Sigmoid colon (tissue), 6 donors: ENCODE measurements at regions not wholly inside any gene's neighbourhood (a gene's known extent, or its start where the extent isn't known, plus 50 kb on each side); places are given as distances from the start of the nearest gene placed in this dataset.

ENCODE experiments used
- DNase-seq: peaks from one replicate; pipeline ENCODE4 v3.0.0-alpha.2; 2019
- H3K27ac ChIP-seq, 4 donors: fragments of 200-600 bp; sonication (generic); one replicate each; pipeline ENCODE4 v1.5.1; 2016 to 2019; ENCODE audit warnings: mild to moderate bottlenecking in 1 of 4
- H3K27me3 ChIP-seq, 3 donors: fragments of 200-600 bp; sonication (generic); one replicate each; pipeline ENCODE4 v1.5.1; 2019; ENCODE audit warnings: mild to moderate bottlenecking in 1 of 3
- H3K36me3 ChIP-seq, 4 donors: fragments of 200-600 bp; sonication (generic); one replicate each; pipeline ENCODE4 v1.5.1; 2016 to 2019
- H3K4me1 ChIP-seq, 4 donors: fragments of 200-600 bp; sonication (generic); one replicate each; pipeline ENCODE4 v1.5.1; 2017 to 2019
- H3K4me3 ChIP-seq, 4 donors: fragments of 200-600 bp; sonication (generic); one replicate each; pipeline ENCODE4 v1.5.1; 2017 to 2019; ENCODE audit warnings: mild to moderate bottlenecking in 2 of 4, moderate library complexity in 1 of 4
- H3K9me3 ChIP-seq, 4 donors: fragments of 200-600 bp in 3 of 4; sonication (generic) in 3 of 4; one replicate each; pipeline versions ENCODE4 v1.5.1 to v1.6.1; 2013 to 2019
- CTCF ChIP-seq, 4 experiments: fragments of 450-650 bp in 3 of 4; fragments of 200-600 bp in 1 of 4; IDR thresholded peaks; one replicate each; pipeline ENCODE4 v1.5.1; 2016 to 2019; ENCODE audit warnings: antibody characterized with exemption in 4 of 4, mild to moderate bottlenecking in 3 of 4, moderate library complexity in 2 of 4
- EP300 ChIP-seq, 4 donors: sonication (generic); formaldehyde crosslinking; IDR thresholded peaks; one replicate each; pipeline ENCODE4 v1.6.1; 2017; ENCODE audit warnings: antibody characterized with exemption in 4 of 4
- POLR2A ChIP-seq, 2 donors: fragments of 450-650 bp; IDR thresholded peaks; one replicate each; pipeline ENCODE4 v1.6.1; 2016; ENCODE audit warnings: antibody characterized with exemption in 2 of 2, mild to moderate bottlenecking in 2 of 2, moderate library complexity in 2 of 2
- POLR2AphosphoS5 ChIP-seq, 4 donors: sonication (generic); formaldehyde crosslinking; IDR thresholded peaks; one replicate each; pipeline ENCODE4 v1.6.1; 2017; ENCODE audit warnings: antibody characterized with exemption in 4 of 4
- WGBS, 2 donors: extraction: QIAGEN DNeasy Blood & Tissue Kit; methylation state at CpG; one replicate each; pipeline ENCODE4 v1.1.7; 2013; 5-methylcytosine and 5-hydroxymethylcytosine counted together
- intact Hi-C: fragments of 100-400 bp; cut with DNase I; formaldehyde crosslinking; loops from one replicate; pipeline ENCODE4 v1.15.1; 2023
- donor health status: healthy with polysubstance abuse.
- donor health status: healthy.

- TF ChIP-seq EP300 (IDR thresholded peaks at IDR 0.05) (no peak), POLR2AphosphoS5 (IDR thresholded peaks at IDR 0.05) (no peak), POLR2A (IDR thresholded peaks at IDR 0.05) (no peak), CTCF (IDR thresholded peaks at IDR 0.05) (no peak)
- DNase-seq: no peak
- Histone ChIP-seq H3K36me3 (no peaks in the 10 kb centered on the region), H3K4me1 (no peaks in the 10 kb centered on the region), H3K4me3 (no peak overlapping the region), H3K9me3 (no peaks in the 10 kb centered on the region), H3K27me3 (no peaks in the 10 kb centered on the region), H3K27ac (no peak overlapping the region)
- intact Hi-C loops: no loop called here
- whole genome bisulfite sequencing, 2 donors: 43 to 71% methylated on average over 7 of the region's 7 CpGs
Measured at GRCh38 chr16:5415123-5415522, 317.5 kb upstream of the EEF2KMT start.

- Histone ChIP-seq H3K27ac (no peak overlapping the region), H3K9me3 (no peaks in the 10 kb centered on the region), H3K27me3 (no peaks in the 10 kb centered on the region), H3K36me3 (no peaks in the 10 kb centered on the region), H3K4me1 (no peaks in the 10 kb centered on the region), H3K4me3 (no peak overlapping the region)
- WGBS, 2 donors: 44 to 68% methylated on average over 10 of the region's 10 CpGs
- intact Hi-C loops: no loop called here
- DNase-seq: no peak
- no peak for TF ChIP-seq POLR2A (IDR thresholded peaks at IDR 0.05)
- no peak for TF ChIP-seq CTCF (IDR thresholded peaks at IDR 0.05)
- no peak for TF ChIP-seq POLR2AphosphoS5 (IDR thresholded peaks at IDR 0.05)
- TF ChIP-seq EP300 (IDR thresholded peaks at IDR 0.05): no peak
Measured at GRCh38 chr16:5412731-5413130, 315.1 kb upstream of the EEF2KMT start.

GRCh38 chr16:5398203-5398602 lies 300.6 kb upstream of the EEF2KMT start:
- DNase-seq: no peak
- Histone ChIP-seq H3K27me3 (peaks cover 0 to 3% (median 0%) of the 10 kb centered on the region in 3 donors), H3K4me3 (no peak overlapping the region), H3K36me3 (no peaks in the 10 kb centered on the region), H3K27ac (no peak overlapping the region), H3K4me1 (no peaks in the 10 kb centered on the region), H3K9me3 (no peaks in the 10 kb centered on the region)
- TF ChIP-seq EP300 (IDR thresholded peaks at IDR 0.05): no peak
- no peak for TF ChIP-seq POLR2A (IDR thresholded peaks at IDR 0.05)
- TF ChIP-seq POLR2AphosphoS5 (IDR thresholded peaks at IDR 0.05): no peak
- TF ChIP-seq CTCF (IDR thresholded peaks at IDR 0.05): no peak
- 82 to 85% methylated on average over 6 of the region's 6 CpGs for WGBS, 2 donors
- intact Hi-C loops: no loop called here

- intact Hi-C loops: no loop called here
- Histone ChIP-seq H3K4me3 (no peak overlapping the region), H3K36me3 (no peaks in the 10 kb centered on the region), H3K27me3 (peaks cover 0 to 3% (median 0%) of the 10 kb centered on the region in 3 donors), H3K9me3 (no peaks in the 10 kb centered on the region), H3K4me1 (no peaks in the 10 kb centered on the region), H3K27ac (no peak overlapping the region)
- no peak for TF ChIP-seq POLR2AphosphoS5 (IDR thresholded peaks at IDR 0.05)
- TF ChIP-seq EP300 (IDR thresholded peaks at IDR 0.05): no peak
- no peak for TF ChIP-seq CTCF (IDR thresholded peaks at IDR 0.05)
- no peak for TF ChIP-seq POLR2A (IDR thresholded peaks at IDR 0.05)
- 68 to 73% methylated on average over 1 of the region's 1 CpG for whole genome bisulfite sequencing, 2 donors
- DNase-seq: no peak
Measured at GRCh38 chr16:5396880-5397279, 299.3 kb upstream of the EEF2KMT start.

- Histone ChIP-seq H3K9me3 (no peaks in the 10 kb centered on the region), H3K4me3 (no peak overlapping the region), H3K4me1 (no peaks in the 10 kb centered on the region), H3K36me3 (no peaks in the 10 kb centered on the region), H3K27me3 (peaks cover 0 to 3% (median 0%) of the 10 kb centered on the region in 3 donors), H3K27ac (no peak overlapping the region)
- TF ChIP-seq CTCF (IDR thresholded peaks at IDR 0.05): no peak
- TF ChIP-seq POLR2AphosphoS5 (IDR thresholded peaks at IDR 0.05): no peak
- TF ChIP-seq POLR2A (IDR thresholded peaks at IDR 0.05): no peak
- TF ChIP-seq EP300 (IDR thresholded peaks at IDR 0.05): no peak
- no peak for DNase-seq
- 58 to 66% methylated on average over 5 of the region's 5 CpGs for WGBS, 2 donors
- intact Hi-C loops: no loop called here
Measured at GRCh38 chr16:5393070-5393469, 295.5 kb upstream of the EEF2KMT start.
